Kidney tubule cell (primary cell): ENCODE measurements at regions not wholly inside any gene's neighbourhood (a gene's known extent, or its start where the extent isn't known, plus 50 kb on each side); places are given as distances from the start of the nearest gene placed in this dataset.

Experiments used
- DNase-seq: peaks from one replicate; pipeline ENCODE4 v3.0.0-alpha.2; 2018; ENCODE audit warnings: low spot score

DNA sequence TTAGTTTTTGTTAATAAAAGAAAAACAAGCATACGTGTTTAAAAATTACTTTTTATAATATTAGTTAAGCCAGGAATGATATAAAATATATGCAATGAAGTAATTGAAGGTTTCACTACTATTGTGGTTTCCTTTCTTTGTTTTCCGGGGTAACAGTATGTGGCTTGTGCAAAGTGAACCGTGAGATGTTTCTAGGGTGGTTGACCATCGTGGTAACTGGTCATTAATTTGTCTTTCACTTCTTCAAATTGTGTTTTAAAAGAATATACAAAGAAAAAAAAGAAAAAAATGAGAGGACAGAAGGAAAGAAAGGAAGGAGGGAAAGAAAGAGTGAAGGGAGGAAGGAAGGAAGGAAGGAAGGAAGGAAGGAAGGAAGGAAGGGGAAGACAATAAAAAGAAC, 330.1 kb upstream of the CPXCR1 start:
- no peak for DNase-seq

DNA sequence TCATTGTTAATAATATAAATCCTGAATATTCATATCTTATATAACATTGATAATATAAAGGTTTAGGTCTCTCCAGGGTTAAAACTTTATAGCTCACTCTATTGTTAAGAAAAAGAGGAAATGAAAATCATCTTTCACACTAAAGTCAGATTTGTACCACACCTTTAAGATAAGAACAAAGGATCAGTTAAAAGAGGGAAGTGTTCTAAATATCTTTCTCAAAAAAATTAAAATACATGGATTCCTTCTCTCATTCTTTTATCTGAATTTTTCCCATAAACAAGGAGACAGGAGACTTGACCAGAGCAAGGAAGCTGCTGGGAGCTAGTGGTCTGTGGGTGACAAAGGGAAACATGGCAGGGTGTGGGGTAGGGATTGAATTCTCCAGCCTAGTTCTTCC, 323.0 kb upstream of the CPXCR1 start:
- no peak for DNase-seq

DNA sequence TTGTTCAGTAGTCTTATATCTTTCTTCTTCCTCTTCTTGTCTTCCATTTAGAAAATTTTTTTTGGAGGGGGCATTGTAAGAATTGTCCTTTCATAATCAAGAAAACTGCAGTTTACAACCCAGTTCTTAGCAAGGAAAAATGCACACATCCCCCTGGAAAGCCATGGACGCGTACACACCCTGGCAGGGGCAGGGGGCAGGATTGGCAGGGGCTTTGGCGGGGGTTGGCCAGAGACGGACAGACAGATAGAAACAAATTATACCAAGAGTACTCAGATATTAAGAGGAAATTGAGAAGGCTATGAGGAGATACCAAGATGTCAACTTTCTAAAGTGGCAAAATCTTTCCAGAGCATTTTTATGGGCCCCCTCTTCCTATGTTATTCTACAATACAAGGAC, 322.5 kb upstream of the CPXCR1 start:
- no peak for DNase-seq

DNA sequence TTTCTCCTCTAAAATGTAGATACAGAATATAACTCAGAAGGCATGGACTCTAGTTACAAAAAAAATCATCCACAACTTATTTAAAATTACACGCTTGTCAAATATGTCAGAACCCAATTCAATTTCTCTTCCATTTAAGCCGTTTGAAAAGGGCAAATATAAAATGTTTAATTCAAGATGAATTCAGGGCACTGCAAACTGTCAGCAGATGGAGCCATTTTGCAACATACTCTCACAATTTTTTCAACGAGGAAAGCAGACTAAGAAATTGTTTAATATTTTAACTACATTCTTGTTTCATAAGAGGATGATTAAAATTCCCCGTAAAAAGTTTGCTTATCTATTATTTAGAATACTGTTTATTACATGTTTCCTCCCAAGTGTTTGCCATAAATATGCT, 321.3 kb upstream of the CPXCR1 start:
- DNase-seq, result no peak

DNA sequence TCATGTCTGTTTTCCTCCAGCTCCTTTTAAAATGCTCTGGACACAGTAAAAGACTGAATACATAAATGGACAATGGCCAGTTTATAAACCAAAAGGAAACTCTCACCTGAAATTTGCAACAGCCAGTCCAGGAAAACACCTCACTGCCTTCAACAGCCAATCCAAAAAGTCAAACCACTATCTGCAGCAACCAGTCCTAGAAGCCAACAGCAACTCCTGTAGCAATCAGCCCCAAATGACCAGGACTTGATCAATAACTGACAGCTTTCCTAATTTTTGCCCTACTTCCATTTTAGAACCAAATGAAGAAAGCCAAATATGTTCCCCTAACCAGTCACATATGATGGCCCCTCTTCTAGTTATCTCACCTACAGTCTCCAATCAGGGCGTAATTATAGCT, 309.5 kb upstream of the CPXCR1 start:
- no peak for DNase-seq

DNA sequence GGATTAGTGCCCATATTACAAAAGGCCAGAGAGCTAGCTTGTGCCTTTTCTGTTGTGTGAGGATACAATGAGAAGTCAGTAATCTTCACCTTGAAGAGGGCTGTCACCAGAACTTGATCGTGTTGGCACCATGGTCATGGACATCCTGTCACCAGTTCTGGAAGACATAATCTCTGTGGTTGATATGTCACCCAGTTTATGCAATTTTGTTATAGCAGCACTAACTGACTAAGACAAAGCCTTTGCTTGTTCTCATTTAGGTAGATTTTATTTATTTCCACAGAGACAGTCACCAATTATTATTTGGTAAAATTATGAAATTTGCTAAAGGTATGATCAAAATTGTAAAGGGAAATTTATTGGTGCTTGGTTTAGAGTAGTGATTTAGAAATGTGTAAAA, 308.8 kb upstream of the CPXCR1 start:
- DNase-seq, result no peak

DNA sequence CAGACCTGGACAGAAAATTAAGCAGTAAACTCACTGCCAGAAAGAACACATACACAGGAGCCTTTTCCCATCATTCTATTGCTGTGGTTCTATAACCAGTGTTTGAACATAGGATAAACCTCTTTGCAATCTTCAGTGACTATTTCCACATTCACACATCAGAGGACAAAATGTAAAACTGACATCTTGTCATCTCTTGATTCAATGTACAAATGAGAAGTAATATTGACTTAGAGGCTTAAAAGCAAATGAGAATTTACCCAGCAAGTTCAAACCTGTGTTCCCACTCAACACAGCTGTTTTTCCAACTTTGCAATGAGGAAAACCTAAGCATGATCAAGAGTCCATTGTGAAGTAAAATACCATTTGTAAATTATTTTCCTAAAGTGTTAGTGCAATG, 307.1 kb upstream of the CPXCR1 start:
- DNase-seq, result no peak
